ENCODE measurements at regions not wholly inside any gene's neighbourhood (a gene's known extent, or its start where the extent isn't known, plus 50 kb on each side); places are given as distances from the start of the nearest gene placed in this dataset.
"Not testable (repeated sequence)": the region's sequence is repeated elsewhere in the genome, so short reads cannot be mapped to it uniquely, and the experiment has no call there.

- no peaks in the 10 kb centered on the region for H3K9me3 ChIP-seq (ENCODE audit: control insufficient read depth, low read length)
- no peaks in the 10 kb centered on the region for H3K27me3 ChIP-seq (ENCODE audit: control insufficient read depth, insufficient read depth, low read length)
- no peaks in the 10 kb centered on the region for H3K79me2 ChIP-seq
- no peak overlapping the region for H3K27ac ChIP-seq
- no peaks in the 10 kb centered on the region for H3K36me3 ChIP-seq (ENCODE audit: control insufficient read depth, insufficient read depth, low read length)
- H3K4me3 ChIP-seq (ENCODE audit: low read depth, low read length): no peak overlapping the region
- no peaks in the 10 kb centered on the region for H3K4me1 ChIP-seq
- H3K9ac ChIP-seq: no peak overlapping the region
- no peak overlapping the region for H3K4me2 ChIP-seq (ENCODE audit: low read length)
- H2AFZ ChIP-seq: no peak overlapping the region
- no peak for TF ChIP-seq CTCF (IDR thresholded peaks at IDR 0.05)
Measured at GRCh38 chr14:97120204-97120603, 323.0 kb downstream of the VRK1 start.

- no peak for TF ChIP-seq CTCF (IDR thresholded peaks at IDR 0.05)
- no peak overlapping the region for H3K9ac ChIP-seq
- no peaks in the 10 kb centered on the region for H3K79me2 ChIP-seq
- H3K4me2 ChIP-seq (ENCODE audit: low read length): no peak overlapping the region
- no peaks in the 10 kb centered on the region for H3K27me3 ChIP-seq (ENCODE audit: control insufficient read depth, insufficient read depth, low read length)
- H3K9me3 ChIP-seq (ENCODE audit: control insufficient read depth, low read length): no peaks in the 10 kb centered on the region
- H3K27ac ChIP-seq: no peak overlapping the region
- no peak overlapping the region for H3K4me3 ChIP-seq (ENCODE audit: low read depth, low read length)
- H3K36me3 ChIP-seq (ENCODE audit: control insufficient read depth, insufficient read depth, low read length): no peaks in the 10 kb centered on the region
- H3K4me1 ChIP-seq: no peaks in the 10 kb centered on the region
- H2AFZ ChIP-seq: no peak overlapping the region
Measured at GRCh38 chr14:97120611-97121031, 323.4 kb downstream of the VRK1 start.

- no peaks in the 10 kb centered on the region for H3K79me2 ChIP-seq
- H3K9ac ChIP-seq: no peak overlapping the region
- H3K36me3 ChIP-seq (ENCODE audit: control insufficient read depth, insufficient read depth, low read length): no peaks in the 10 kb centered on the region
- H3K9me3 ChIP-seq (ENCODE audit: control insufficient read depth, low read length): no peaks in the 10 kb centered on the region
- H3K27ac ChIP-seq: no peak overlapping the region
- no peak overlapping the region for H2AFZ ChIP-seq
- H3K4me1 ChIP-seq: no peaks in the 10 kb centered on the region
- TF ChIP-seq CTCF (IDR thresholded peaks at IDR 0.05): no peak
- H3K27me3 ChIP-seq (ENCODE audit: control insufficient read depth, insufficient read depth, low read length): no peaks in the 10 kb centered on the region
- H3K4me2 ChIP-seq (ENCODE audit: low read length): no peak overlapping the region
- H3K4me3 ChIP-seq (ENCODE audit: low read depth, low read length): no peak overlapping the region
Measured at GRCh38 chr14:97129639-97130038, 332.5 kb downstream of the VRK1 start.

GRCh38 chr14:97135847-97136246, 338.7 kb downstream of the VRK1 start:
- H3K79me2 ChIP-seq; H3K27me3 ChIP-seq (ENCODE audit: control insufficient read depth, insufficient read depth, low read length); H3K27ac ChIP-seq; H3K4me2 ChIP-seq (ENCODE audit: low read length); H3K4me1 ChIP-seq; H3K9me3 ChIP-seq (ENCODE audit: control insufficient read depth, low read length); H2AFZ ChIP-seq; H3K4me3 ChIP-seq (ENCODE audit: low read depth, low read length); H3K36me3 ChIP-seq (ENCODE audit: control insufficient read depth, insufficient read depth, low read length); H3K9ac ChIP-seq: not testable (repeated sequence)

GRCh38 chr14:97137705-97138104, 340.5 kb downstream of the VRK1 start:
- no peaks in the 10 kb centered on the region for H3K9me3 ChIP-seq (ENCODE audit: control insufficient read depth, low read length)
- no peak overlapping the region for H3K4me2 ChIP-seq (ENCODE audit: low read length)
- no peaks in the 10 kb centered on the region for H3K79me2 ChIP-seq
- TF ChIP-seq CTCF (IDR thresholded peaks at IDR 0.05): no peak
- no peak overlapping the region for H3K4me3 ChIP-seq (ENCODE audit: low read depth, low read length)
- H3K36me3 ChIP-seq (ENCODE audit: control insufficient read depth, insufficient read depth, low read length): no peaks in the 10 kb centered on the region
- no peaks in the 10 kb centered on the region for H3K27me3 ChIP-seq (ENCODE audit: control insufficient read depth, insufficient read depth, low read length)
- no peak overlapping the region for H3K9ac ChIP-seq
- no peak overlapping the region for H3K27ac ChIP-seq
- no peak overlapping the region for H2AFZ ChIP-seq
- H3K4me1 ChIP-seq: no peaks in the 10 kb centered on the region
